Dedifferentiated amniotic fluid mesenchymal stem cell (primary cell): ENCODE measurements at regions not wholly inside any gene's neighbourhood (a gene's known extent, or its start where the extent isn't known, plus 50 kb on each side); places are given as distances from the start of the nearest gene placed in this dataset.
"Not testable (repeated sequence)": the region's sequence is repeated elsewhere in the genome, so short reads cannot be mapped to it uniquely, and the experiment has no call there.

Source experiments
- DNase-seq: peaks from one replicate; pipeline ENCODE4 v3.0.0-alpha.2; 2016; ENCODE audit errors: extremely low spot score

- DNase-seq: no peak
Observed at GRCh38 chr7:119838444-119838843, 434.5 kb upstream of the KCND2 start.

- no peak for DNase-seq
Observed at GRCh38 chr7:119842337-119842736, 430.6 kb upstream of the KCND2 start.

- no peak for DNase-seq
Observed at GRCh38 chr7:119842786-119843185, 430.2 kb upstream of the KCND2 start.

GRCh38 chr7:119861385-119861784 is 411.6 kb upstream of the KCND2 start:
- DNase-seq: no peak

GRCh38 chr7:119868387-119868786 is 404.6 kb upstream of the KCND2 start:
- DNase-seq: no peak

- no peak for DNase-seq
Observed at GRCh38 chr7:119879835-119880234, 393.1 kb upstream of the KCND2 start.

- DNase-seq: no peak
Observed at GRCh38 chr7:119886007-119886406, 387.0 kb upstream of the KCND2 start.

GRCh38 chr7:119886525-119886924 is 386.4 kb upstream of the KCND2 start:
- not testable (repeated sequence) for DNase-seq

GRCh38 chr7:119888251-119888650 is 384.7 kb upstream of the KCND2 start:
- no peak for DNase-seq

GRCh38 chr7:119890631-119891030 is 382.3 kb upstream of the KCND2 start:
- DNase-seq: no peak

GRCh38 chr7:119895320-119895719 is 377.7 kb upstream of the KCND2 start:
- no peak for DNase-seq

GRCh38 chr7:119896386-119896785 is 376.6 kb upstream of the KCND2 start:
- DNase-seq: no peak

- DNase-seq: no peak
Observed at GRCh38 chr7:119900996-119901672, 371.8 kb upstream of the KCND2 start.

GRCh38 chr7:119903085-119903484 is 369.9 kb upstream of the KCND2 start:
- DNase-seq: no peak

GRCh38 chr7:119905495-119905894 is 367.5 kb upstream of the KCND2 start:
- no peak for DNase-seq

GRCh38 chr7:119908948-119909347 is 364.0 kb upstream of the KCND2 start:
- DNase-seq: no peak

- not testable (repeated sequence) for DNase-seq
Observed at GRCh38 chr7:119914119-119914518, 358.9 kb upstream of the KCND2 start.

- DNase-seq: no peak
Observed at GRCh38 chr7:119916501-119916900, 356.5 kb upstream of the KCND2 start.

- DNase-seq: no peak
Observed at GRCh38 chr7:119918185-119918584, 354.8 kb upstream of the KCND2 start.

- no peak for DNase-seq
Observed at GRCh38 chr7:119919986-119920385, 353.0 kb upstream of the KCND2 start.

GRCh38 chr7:119925581-119926289 is 347.2 kb upstream of the KCND2 start:
- no peak for DNase-seq

GRCh38 chr7:119929891-119930290 is 343.1 kb upstream of the KCND2 start:
- DNase-seq: no peak

GRCh38 chr7:119931230-119931824 is 341.6 kb upstream of the KCND2 start:
- no peak for DNase-seq
